PFSK-1 (cell line): ENCODE measurements at regions not wholly inside any gene's neighbourhood (a gene's known extent, or its start where the extent isn't known, plus 50 kb on each side); places are given as distances from the start of the nearest gene placed in this dataset.

ENCODE experiments used
- FOXP2 ChIP-seq: optimal IDR thresholded peaks from 2 replicates; pipeline ENCODE3; 2011; ENCODE audit warnings: borderline replicate concordance, control low read depth, inconsistent platforms; ENCODE audit not compliant: insufficient read depth; ENCODE audit errors: extremely low read length, extremely low read depth
- POLR2AphosphoS5 ChIP-seq: IDR thresholded peaks from 2 replicates; pipeline ENCODE4 v1.6.1; 2012; ENCODE audit warnings: low read depth, mild to moderate bottlenecking, control low read depth, low read length, moderate library complexity
- SIN3A ChIP-seq: IDR thresholded peaks from 2 replicates; pipeline ENCODE4 v1.6.1; 2012; ENCODE audit warnings: mild to moderate bottlenecking, low read length, moderate library complexity, borderline replicate concordance; ENCODE audit not compliant: insufficient read depth
- TAF1 ChIP-seq: IDR thresholded peaks from 2 replicates; pipeline ENCODE4 v1.6.1; 2012; ENCODE audit warnings: low read length, control low read depth, borderline replicate concordance; ENCODE audit not compliant: insufficient read depth
- TF ChIP-seq, protein P1 (sequence below), 2 experiments: IDR thresholded peaks; 2 replicates each; pipeline versions ENCODE4 v1.6.1 to v1.8.0; 2011 to 2012; ENCODE audit warnings: low read depth in 2 of 2, low read length in 2 of 2, control low read depth in 1 of 2, inconsistent platforms in 1 of 2, mild to moderate bottlenecking in 1 of 2, moderate library complexity in 1 of 2; ENCODE audit not compliant: insufficient read depth in 1 of 2

DNA sequence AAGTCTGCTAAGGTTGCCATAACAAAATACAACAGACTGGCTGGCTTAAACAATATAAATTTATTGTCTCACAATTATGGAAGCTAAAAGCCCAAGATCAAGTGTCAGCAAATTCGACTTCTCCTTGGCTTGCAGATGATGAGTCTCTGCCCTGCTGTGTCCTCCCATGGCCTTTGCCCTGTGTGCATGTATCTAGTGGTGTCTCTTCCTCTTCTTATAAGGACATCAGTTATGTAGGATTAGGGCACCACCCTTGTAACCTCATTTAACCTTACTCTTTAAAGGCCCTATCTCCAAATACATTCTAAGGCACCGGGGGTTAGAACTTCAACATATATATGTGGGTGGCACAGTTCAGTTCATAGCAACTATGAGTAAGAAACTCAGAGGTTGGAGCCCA lies 157.9 kb upstream of the RASA1 start:
- TF ChIP-seq, protein P1, sequence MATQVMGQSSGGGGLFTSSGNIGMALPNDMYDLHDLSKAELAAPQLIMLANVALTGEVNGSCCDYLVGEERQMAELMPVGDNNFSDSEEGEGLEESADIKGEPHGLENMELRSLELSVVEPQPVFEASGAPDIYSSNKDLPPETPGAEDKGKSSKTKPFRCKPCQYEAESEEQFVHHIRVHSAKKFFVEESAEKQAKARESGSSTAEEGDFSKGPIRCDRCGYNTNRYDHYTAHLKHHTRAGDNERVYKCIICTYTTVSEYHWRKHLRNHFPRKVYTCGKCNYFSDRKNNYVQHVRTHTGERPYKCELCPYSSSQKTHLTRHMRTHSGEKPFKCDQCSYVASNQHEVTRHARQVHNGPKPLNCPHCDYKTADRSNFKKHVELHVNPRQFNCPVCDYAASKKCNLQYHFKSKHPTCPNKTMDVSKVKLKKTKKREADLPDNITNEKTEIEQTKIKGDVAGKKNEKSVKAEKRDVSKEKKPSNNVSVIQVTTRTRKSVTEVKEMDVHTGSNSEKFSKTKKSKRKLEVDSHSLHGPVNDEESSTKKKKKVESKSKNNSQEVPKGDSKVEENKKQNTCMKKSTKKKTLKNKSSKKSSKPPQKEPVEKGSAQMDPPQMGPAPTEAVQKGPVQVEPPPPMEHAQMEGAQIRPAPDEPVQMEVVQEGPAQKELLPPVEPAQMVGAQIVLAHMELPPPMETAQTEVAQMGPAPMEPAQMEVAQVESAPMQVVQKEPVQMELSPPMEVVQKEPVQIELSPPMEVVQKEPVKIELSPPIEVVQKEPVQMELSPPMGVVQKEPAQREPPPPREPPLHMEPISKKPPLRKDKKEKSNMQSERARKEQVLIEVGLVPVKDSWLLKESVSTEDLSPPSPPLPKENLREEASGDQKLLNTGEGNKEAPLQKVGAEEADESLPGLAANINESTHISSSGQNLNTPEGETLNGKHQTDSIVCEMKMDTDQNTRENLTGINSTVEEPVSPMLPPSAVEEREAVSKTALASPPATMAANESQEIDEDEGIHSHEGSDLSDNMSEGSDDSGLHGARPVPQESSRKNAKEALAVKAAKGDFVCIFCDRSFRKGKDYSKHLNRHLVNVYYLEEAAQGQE (IDR thresholded peaks at IDR 0.05; ENCODE audit: insufficient read depth in 1 of 2, low read depth in 2 of 2, low read length in 2 of 2) = no peak
- no peak for TF ChIP-seq SIN3A
- no peak for TF ChIP-seq POLR2AphosphoS5
- TF ChIP-seq TAF1 = no peak
- TF ChIP-seq FOXP2 = no peak
